ENCODE measurements at regions not wholly inside any gene's neighbourhood (a gene's known extent, or its start where the extent isn't known, plus 50 kb on each side); places are given as distances from the start of the nearest gene placed in this dataset.
A peak's percentile ranks its signal among the peaks of the same experiment; 100 is the strongest.

DNA sequence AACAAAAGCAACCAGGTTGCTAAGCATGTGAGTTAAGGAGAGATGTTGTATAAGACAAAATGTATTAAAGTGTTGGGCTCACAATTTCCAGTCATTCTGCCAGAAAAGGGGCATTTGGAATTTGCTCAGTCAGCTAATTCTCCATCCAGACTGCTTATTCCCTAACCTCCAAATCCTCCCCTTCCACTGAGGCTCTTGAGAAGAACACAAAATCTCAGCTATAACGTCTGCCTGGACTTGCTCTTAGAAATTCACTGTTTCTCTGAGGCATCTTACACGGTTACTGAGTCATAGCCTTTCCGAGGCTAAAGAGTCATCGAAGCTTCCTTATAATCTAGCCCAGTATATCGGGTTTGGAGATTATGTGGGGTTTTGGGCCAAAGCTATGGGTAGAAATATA is 548.2 kb upstream of the ADGRL4 start:
- 47 to 48% methylated on average over 5 of the region's 5 CpGs for WGBS, 2 experiments (ENCODE audit: low coverage in 1 of 2, low lambda C conversion rate in 2 of 2, missing lambda C conversion rate in 2 of 2)
- no peaks in the 10 kb centered on the region for H3K9me3 ChIP-seq (ENCODE audit: low read depth)
- in situ Hi-C loops (cut with MboI) = no loop called here
- H3K79me2 ChIP-seq (ENCODE audit: insufficient read depth) = no peaks in the 10 kb centered on the region
- no peaks in the 10 kb centered on the region for H3K36me3 ChIP-seq (ENCODE audit: low read depth)
- no peak overlapping the region for H3K9ac ChIP-seq
- no peak overlapping the region for H3K27ac ChIP-seq
- H2AFZ ChIP-seq = no peak overlapping the region
- no peak for TF ChIP-seq EZH2 (IDR thresholded peaks at IDR 0.05; ENCODE audit: insufficient read depth, poor library complexity, severe bottlenecking)
- no peak for TF ChIP-seq EZH2phosphoT487 (IDR thresholded peaks at IDR 0.05; ENCODE audit: insufficient read depth, low read depth)
- H3K9me2 ChIP-seq (ENCODE audit: insufficient read depth) = no peaks in the 10 kb centered on the region
- no peak overlapping the region for H3K4me2 ChIP-seq (ENCODE audit: unreplicated experiment)
- no peak overlapping the region for H3K4me3 ChIP-seq
- H3F3A ChIP-seq (ENCODE audit: insufficient read depth) = no peaks in the 10 kb centered on the region
- H3K4me1 ChIP-seq (ENCODE audit: insufficient read depth) = no peaks in the 10 kb centered on the region
- no peaks in the 10 kb centered on the region for H4K20me1 ChIP-seq (ENCODE audit: insufficient read depth)
- DNase-seq = peak; percentile 15
- no peaks in the 10 kb centered on the region for H3K27me3 ChIP-seq (replicated peaks; ENCODE audit: insufficient read depth)

DNA sequence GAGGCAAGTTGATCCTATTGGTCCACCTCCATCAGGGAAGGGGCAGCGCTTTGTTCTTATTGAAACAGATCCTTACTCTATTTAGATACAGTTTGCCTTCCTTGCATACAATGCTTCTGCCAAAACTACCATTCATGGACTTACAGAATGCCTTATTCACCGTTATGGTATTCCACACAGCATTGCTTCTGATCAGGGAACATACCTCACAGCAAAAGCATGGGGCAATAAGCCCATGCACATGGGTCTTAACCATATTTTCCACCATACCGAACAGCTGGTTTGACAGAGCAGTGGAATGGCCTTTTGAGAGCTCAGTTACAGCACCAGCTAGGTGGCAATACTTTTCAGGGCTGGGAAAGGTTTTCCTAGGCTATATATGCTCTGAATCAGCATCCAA is 544.8 kb upstream of the ADGRL4 start:
- in situ Hi-C loops (cut with MboI) = no loop called here
- Histone ChIP-seq H3K27me3 (replicated peaks; ENCODE audit: insufficient read depth) (no peaks in the 10 kb centered on the region), H3K9me3 (ENCODE audit: low read depth) (no peaks in the 10 kb centered on the region), H3K9me2 (ENCODE audit: insufficient read depth) (no peaks in the 10 kb centered on the region), H3K79me2 (ENCODE audit: insufficient read depth) (no peaks in the 10 kb centered on the region), H2AFZ (no peak overlapping the region), H3K4me3 (no peak overlapping the region), H3K27ac (no peak overlapping the region), H4K20me1 (ENCODE audit: insufficient read depth) (no peaks in the 10 kb centered on the region), H3K4me2 (ENCODE audit: unreplicated experiment) (no peak overlapping the region), H3K36me3 (ENCODE audit: low read depth) (no peaks in the 10 kb centered on the region), H3K4me1 (ENCODE audit: insufficient read depth) (no peaks in the 10 kb centered on the region), H3F3A (ENCODE audit: insufficient read depth) (no peaks in the 10 kb centered on the region), H3K9ac (no peak overlapping the region)
- 26 to 33% methylated on average over 3 of the region's 3 CpGs for WGBS, 2 experiments (ENCODE audit: low coverage in 1 of 2, low lambda C conversion rate in 2 of 2, missing lambda C conversion rate in 2 of 2)
- peak; percentile 9 for DNase-seq
- TF ChIP-seq EZH2 (IDR thresholded peaks at IDR 0.05; ENCODE audit: insufficient read depth, poor library complexity, severe bottlenecking) = no peak
- TF ChIP-seq EZH2phosphoT487 (IDR thresholded peaks at IDR 0.05; ENCODE audit: insufficient read depth, low read depth) = no peak

DNA sequence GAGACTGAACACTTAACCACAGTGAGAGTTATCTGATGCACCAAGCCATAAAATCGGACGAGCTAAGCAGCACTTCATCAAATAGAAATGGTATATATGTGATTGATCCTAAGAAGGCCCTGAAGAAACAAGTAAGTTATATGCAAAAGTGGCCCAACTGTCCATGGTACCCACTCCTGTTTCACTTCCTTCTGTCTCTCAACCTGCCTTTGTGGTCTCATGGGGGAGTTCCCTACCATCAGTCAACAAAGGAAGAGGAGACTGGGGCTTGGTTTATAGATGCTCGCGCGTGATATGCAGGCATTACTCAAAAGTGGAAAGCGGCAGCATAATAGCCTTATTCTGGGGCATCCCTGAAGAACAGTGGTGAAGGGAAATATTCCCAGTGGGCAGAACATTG is 543.9 kb upstream of the ADGRL4 start:
- H3K4me3 ChIP-seq = no peak overlapping the region
- in situ Hi-C loops (cut with MboI) = no loop called here
- no peak overlapping the region for H3K9ac ChIP-seq
- TF ChIP-seq EZH2phosphoT487 (IDR thresholded peaks at IDR 0.05; ENCODE audit: insufficient read depth, low read depth) (no peak), EZH2 (IDR thresholded peaks at IDR 0.05; ENCODE audit: insufficient read depth, poor library complexity, severe bottlenecking) (no peak)
- no peak for DNase-seq
- WGBS, 2 experiments (ENCODE audit: low coverage in 1 of 2, low lambda C conversion rate in 2 of 2, missing lambda C conversion rate in 2 of 2) = 62% methylated on average over 6 of the region's 6 CpGs
- no peaks in the 10 kb centered on the region for H3K27me3 ChIP-seq (replicated peaks; ENCODE audit: insufficient read depth)
- H3K27ac ChIP-seq = no peak overlapping the region
- H3F3A ChIP-seq (ENCODE audit: insufficient read depth) = no peaks in the 10 kb centered on the region
- H3K4me2 ChIP-seq (ENCODE audit: unreplicated experiment) = no peak overlapping the region
- H3K4me1 ChIP-seq (ENCODE audit: insufficient read depth) = no peaks in the 10 kb centered on the region
- H2AFZ ChIP-seq = no peak overlapping the region
- no peaks in the 10 kb centered on the region for H3K36me3 ChIP-seq (ENCODE audit: low read depth)
- no peaks in the 10 kb centered on the region for H3K9me3 ChIP-seq (ENCODE audit: low read depth)
- H4K20me1 ChIP-seq (ENCODE audit: insufficient read depth) = no peaks in the 10 kb centered on the region
- no peaks in the 10 kb centered on the region for H3K9me2 ChIP-seq (ENCODE audit: insufficient read depth)
- no peaks in the 10 kb centered on the region for H3K79me2 ChIP-seq (ENCODE audit: insufficient read depth)

DNA sequence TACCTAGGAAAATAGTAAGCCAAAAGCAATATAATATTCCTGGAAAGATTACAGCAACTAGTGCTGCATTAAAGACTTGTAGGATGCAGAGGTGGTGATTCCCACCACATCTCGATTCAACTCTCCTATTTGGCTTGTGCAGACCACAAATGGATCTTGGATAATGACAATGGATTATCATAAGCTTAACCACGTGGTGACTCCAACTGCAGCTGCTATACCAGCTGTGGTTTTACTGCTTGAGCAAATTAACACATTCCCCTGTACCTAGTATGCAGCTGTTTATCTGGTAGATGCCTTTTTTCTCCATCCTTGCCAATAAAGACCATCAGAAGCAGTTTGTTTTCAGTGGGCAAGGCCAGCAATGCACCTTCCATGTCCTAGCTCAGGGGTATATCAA is 542.7 kb upstream of the ADGRL4 start:
- 5 to 10% methylated on average over 2 of the region's 2 CpGs for WGBS, 2 experiments (ENCODE audit: low coverage in 1 of 2, low lambda C conversion rate in 2 of 2, missing lambda C conversion rate in 2 of 2)
- H3K79me2 ChIP-seq (ENCODE audit: insufficient read depth) = no peaks in the 10 kb centered on the region
- no peak for TF ChIP-seq EZH2 (IDR thresholded peaks at IDR 0.05; ENCODE audit: insufficient read depth, poor library complexity, severe bottlenecking)
- H3K4me2 ChIP-seq (ENCODE audit: unreplicated experiment) = no peak overlapping the region
- in situ Hi-C loops (cut with MboI) = no loop called here
- no peaks in the 10 kb centered on the region for H3F3A ChIP-seq (ENCODE audit: insufficient read depth)
- no peak overlapping the region for H2AFZ ChIP-seq
- no peak overlapping the region for H3K9ac ChIP-seq
- H3K9me2 ChIP-seq (ENCODE audit: insufficient read depth) = no peaks in the 10 kb centered on the region
- DNase-seq = no peak
- no peaks in the 10 kb centered on the region for H4K20me1 ChIP-seq (ENCODE audit: insufficient read depth)
- H3K9me3 ChIP-seq (ENCODE audit: low read depth) = no peaks in the 10 kb centered on the region
- H3K36me3 ChIP-seq (ENCODE audit: low read depth) = no peaks in the 10 kb centered on the region
- no peaks in the 10 kb centered on the region for H3K4me1 ChIP-seq (ENCODE audit: insufficient read depth)
- no peak overlapping the region for H3K4me3 ChIP-seq
- no peaks in the 10 kb centered on the region for H3K27me3 ChIP-seq (replicated peaks; ENCODE audit: insufficient read depth)
- no peak overlapping the region for H3K27ac ChIP-seq

DNA sequence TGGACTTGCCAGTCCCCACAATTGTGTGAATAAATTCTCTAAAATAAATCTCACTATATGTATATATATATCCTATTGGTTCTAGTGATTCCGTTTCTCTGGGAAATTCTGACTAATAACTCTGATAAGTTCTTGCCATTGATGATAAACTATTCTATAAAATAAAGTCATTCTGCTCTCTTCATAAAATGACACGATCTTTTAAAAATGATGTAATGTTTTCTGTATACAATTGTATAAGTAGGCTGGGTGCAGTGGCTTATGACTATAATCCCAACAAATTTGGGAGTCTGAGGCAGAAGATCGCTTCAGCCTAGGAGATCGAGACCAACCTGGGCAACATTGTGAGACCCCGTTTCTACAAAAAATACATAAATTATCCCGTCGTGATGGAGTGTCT is 541.0 kb upstream of the ADGRL4 start:
- in situ Hi-C loops (cut with MboI) = no loop called here
- H3K27me3 ChIP-seq (replicated peaks; ENCODE audit: insufficient read depth) = no peaks in the 10 kb centered on the region
- no peaks in the 10 kb centered on the region for H3K9me3 ChIP-seq (ENCODE audit: low read depth)
- no peak overlapping the region for H3K4me2 ChIP-seq (ENCODE audit: unreplicated experiment)
- 40 to 41% methylated on average over 7 of the region's 7 CpGs for WGBS, 2 experiments (ENCODE audit: low coverage in 1 of 2, low lambda C conversion rate in 2 of 2, missing lambda C conversion rate in 2 of 2)
- H3K79me2 ChIP-seq (ENCODE audit: insufficient read depth) = no peaks in the 10 kb centered on the region
- TF ChIP-seq EZH2phosphoT487 (IDR thresholded peaks at IDR 0.05; ENCODE audit: insufficient read depth, low read depth) (no peak), EZH2 (IDR thresholded peaks at IDR 0.05; ENCODE audit: insufficient read depth, poor library complexity, severe bottlenecking) (no peak)
- H2AFZ ChIP-seq = no peak overlapping the region
- H3K36me3 ChIP-seq (ENCODE audit: low read depth) = no peaks in the 10 kb centered on the region
- H3K9me2 ChIP-seq (ENCODE audit: insufficient read depth) = no peaks in the 10 kb centered on the region
- H3K9ac ChIP-seq = no peak overlapping the region
- H4K20me1 ChIP-seq (ENCODE audit: insufficient read depth) = no peaks in the 10 kb centered on the region
- no peak for DNase-seq
- no peak overlapping the region for H3K4me3 ChIP-seq
- no peaks in the 10 kb centered on the region for H3K4me1 ChIP-seq (ENCODE audit: insufficient read depth)
- H3K27ac ChIP-seq = no peak overlapping the region
- no peaks in the 10 kb centered on the region for H3F3A ChIP-seq (ENCODE audit: insufficient read depth)

All from GM23248 (cell line).